Mesendoderm (in vitro differentiated cells): ENCODE measurements at regions not wholly inside any gene's neighbourhood (a gene's known extent, or its start where the extent isn't known, plus 50 kb on each side); places are given as distances from the start of the nearest gene placed in this dataset.

Experiments used
- DNase-seq: peaks from one replicate; pipeline ENCODE4 v3.0.0; 2013
- H2AK5ac ChIP-seq: 2 replicates; pipeline ENCODE4 v1.6.1; 2013; ENCODE audit warnings: low read length, inconsistent platforms
- H2BK120ac ChIP-seq: 2 replicates; pipeline ENCODE4 v1.6.1; 2013; ENCODE audit warnings: low read depth, mild to moderate bottlenecking, low read length, moderate library complexity, mixed read lengths
- H2BK15ac ChIP-seq: replicated peaks from 2 replicates; pipeline ENCODE4 v1.6.1; 2013; ENCODE audit warnings: low read depth, mild to moderate bottlenecking, moderate library complexity
- H2BK5ac ChIP-seq: 2 replicates; pipeline ENCODE4 v1.6.1; 2013; ENCODE audit warnings: low read length, inconsistent platforms
- H3K18ac ChIP-seq: 2 replicates; pipeline ENCODE4 v1.6.1; 2013; ENCODE audit warnings: mild to moderate bottlenecking, low read length, mixed read lengths
- H3K23ac ChIP-seq: one replicate; pipeline ENCODE4 v1.6.1; 2013; ENCODE audit warnings: low read length
- H3K27ac ChIP-seq: 2 replicates; pipeline ENCODE4 v1.5.1; 2013; ENCODE audit warnings: low read depth, mild to moderate bottlenecking, inconsistent platforms, low read length, moderate library complexity
- H3K27me3 ChIP-seq: 2 replicates; pipeline ENCODE4 v1.6.1; 2013; ENCODE audit warnings: low read length, control low read depth, mild to moderate bottlenecking, inconsistent platforms; ENCODE audit not compliant: insufficient read depth, poor library complexity
- H3K36me3 ChIP-seq: 2 replicates; pipeline ENCODE4 v1.6.1; 2013; ENCODE audit warnings: low read length, inconsistent platforms; ENCODE audit not compliant: control insufficient read depth, insufficient read depth
- H3K4ac ChIP-seq: one replicate; pipeline ENCODE4 v1.6.1; 2013; ENCODE audit warnings: low read depth, mild to moderate bottlenecking, low read length, moderate library complexity
- H3K4me1 ChIP-seq: 2 replicates; pipeline ENCODE4 v1.6.1; 2013; ENCODE audit warnings: low read depth, low read length, inconsistent platforms; ENCODE audit not compliant: control insufficient read depth
- H3K4me2 ChIP-seq: 2 replicates; pipeline ENCODE4 v1.6.1; 2013; ENCODE audit warnings: low read length
- H3K4me3 ChIP-seq: 2 replicates; pipeline ENCODE4 v1.5.1; 2013; ENCODE audit warnings: mild to moderate bottlenecking, low read length
- H3K56ac ChIP-seq: one replicate; pipeline ENCODE4 v1.6.1; 2013; ENCODE audit warnings: low read length
- H3K79me1 ChIP-seq: 2 replicates; pipeline ENCODE4 v1.6.1; 2013; ENCODE audit warnings: low read length, inconsistent platforms
- H3K79me2 ChIP-seq: 2 replicates; pipeline ENCODE4 v1.6.1; 2013; ENCODE audit warnings: mild to moderate bottlenecking, low read length; ENCODE audit not compliant: control insufficient read depth, insufficient read depth
- H3K9ac ChIP-seq: 2 replicates; pipeline ENCODE4 v1.6.1; 2013; ENCODE audit warnings: low read length, inconsistent platforms
- H4K5ac ChIP-seq: one replicate; pipeline ENCODE4 v1.6.1; 2013; ENCODE audit warnings: low read length
- H4K8ac ChIP-seq: one replicate; pipeline ENCODE4 v1.6.1; 2013; ENCODE audit warnings: low read depth, mild to moderate bottlenecking, control low read depth, low read length, moderate library complexity
- WGBS: extraction: QIAGEN DNeasy Blood & Tissue Kit; methylation state at CpG from one replicate; pipeline ENCODE4 v1.1.7; 2013; ENCODE audit warnings: low lambda C conversion rate, missing lambda C conversion rate; ENCODE audit not compliant: insufficient coverage; ENCODE audit errors: extremely low coverage; 5-methylcytosine and 5-hydroxymethylcytosine counted together

GRCh38 chr13:80195649-80196048 lies 145.3 kb downstream of the SPRY2 start:
- Histone ChIP-seq H3K56ac (no peak overlapping the region), H3K36me3 (no peaks in the 10 kb centered on the region), H4K5ac (no peak overlapping the region), H4K8ac (no peak overlapping the region), H2BK120ac (no peak overlapping the region), H3K27me3 (no peaks in the 10 kb centered on the region), H2AK5ac (no peak overlapping the region), H3K79me2 (no peaks in the 10 kb centered on the region), H3K79me1 (no peaks in the 10 kb centered on the region), H3K9ac (no peak overlapping the region), H3K4me3 (no peak overlapping the region), H2BK5ac (no peak overlapping the region), H3K18ac (no peak overlapping the region), H3K23ac (no peak overlapping the region), H2BK15ac (no peak overlapping the region), H3K4me2 (no peak overlapping the region), H3K4ac (no peak overlapping the region), H3K4me1 (no peaks in the 10 kb centered on the region), H3K27ac (no peak overlapping the region)
- WGBS = 100% methylated on average over 1 of the region's 2 CpGs
- DNase-seq = no peak

GRCh38 chr13:80189889-80190597 lies 150.9 kb downstream of the SPRY2 start:
- Histone ChIP-seq H3K23ac (no peak overlapping the region), H4K8ac (no peak overlapping the region), H3K18ac (no peak overlapping the region), H2BK15ac (no peak overlapping the region), H2AK5ac (peak overlapping the region; percentile 46), H3K9ac (no peak overlapping the region), H3K4me3 (no peak overlapping the region), H3K4ac (no peak overlapping the region), H3K4me1 (no peaks in the 10 kb centered on the region), H3K4me2 (no peak overlapping the region), H3K27ac (no peak overlapping the region), H3K79me2 (no peaks in the 10 kb centered on the region), H3K36me3 (no peaks in the 10 kb centered on the region), H3K79me1 (no peaks in the 10 kb centered on the region), H2BK120ac (no peak overlapping the region), H3K27me3 (no peaks in the 10 kb centered on the region), H2BK5ac (no peak overlapping the region), H4K5ac (no peak overlapping the region), H3K56ac (no peak overlapping the region)
- WGBS = no CpG with 5 or more reads among the region's 11 CpGs
- no peak for DNase-seq

GRCh38 chr13:80180740-80181355 lies 160.1 kb downstream of the SPRY2 start:
- H3K4me1 ChIP-seq = no peaks in the 10 kb centered on the region
- no peak for DNase-seq
- H2BK120ac ChIP-seq = no peak overlapping the region
- H3K4me2 ChIP-seq = no peak overlapping the region
- no peak overlapping the region for H4K8ac ChIP-seq
- no peak overlapping the region for H3K18ac ChIP-seq
- no peak overlapping the region for H3K23ac ChIP-seq
- no peak overlapping the region for H3K4ac ChIP-seq
- H2AK5ac ChIP-seq = no peak overlapping the region
- H3K27ac ChIP-seq = no peak overlapping the region
- H3K79me1 ChIP-seq = no peaks in the 10 kb centered on the region
- no peak overlapping the region for H2BK15ac ChIP-seq
- H4K5ac ChIP-seq = no peak overlapping the region
- H3K4me3 ChIP-seq = no peak overlapping the region
- H3K9ac ChIP-seq = no peak overlapping the region
- H3K79me2 ChIP-seq = no peaks in the 10 kb centered on the region
- WGBS = no CpG with 5 or more reads among the region's 8 CpGs
- H3K36me3 ChIP-seq = no peaks in the 10 kb centered on the region
- no peak overlapping the region for H2BK5ac ChIP-seq
- H3K56ac ChIP-seq = peak overlapping the region; percentile 12
- H3K27me3 ChIP-seq = no peaks in the 10 kb centered on the region

- no peaks in the 10 kb centered on the region for H3K79me1 ChIP-seq
- no CpG with 5 or more reads among the region's 3 CpGs for WGBS
Observed at GRCh38 chr13:80177327-80177726, 163.6 kb downstream of the SPRY2 start.

GRCh38 chr13:80173224-80173623 lies 167.7 kb downstream of the SPRY2 start:
- no peak overlapping the region for H3K27ac ChIP-seq
- H3K4me3 ChIP-seq = no peak overlapping the region
- DNase-seq = no peak
- H4K5ac ChIP-seq = no peak overlapping the region
- H2BK120ac ChIP-seq = no peak overlapping the region
- no peak overlapping the region for H3K56ac ChIP-seq
- H2BK15ac ChIP-seq = no peak overlapping the region
- no peak overlapping the region for H4K8ac ChIP-seq
- no peaks in the 10 kb centered on the region for H3K79me2 ChIP-seq
- no peak overlapping the region for H3K23ac ChIP-seq
- H2AK5ac ChIP-seq = no peak overlapping the region
- no peaks in the 10 kb centered on the region for H3K27me3 ChIP-seq
- H3K4me1 ChIP-seq = no peaks in the 10 kb centered on the region
- H3K18ac ChIP-seq = no peak overlapping the region
- no peak overlapping the region for H2BK5ac ChIP-seq
- no peak overlapping the region for H3K9ac ChIP-seq
- no peaks in the 10 kb centered on the region for H3K36me3 ChIP-seq
- H3K4ac ChIP-seq = no peak overlapping the region
- H3K4me2 ChIP-seq = no peak overlapping the region
- no CpG with 5 or more reads among the region's 2 CpGs for WGBS
- H3K79me1 ChIP-seq = no peaks in the 10 kb centered on the region

More at GRCh38 chr13:80177327-80177726, 163.6 kb downstream of the SPRY2 start:
- Histone ChIP-seq H4K5ac (no peak overlapping the region), H3K4me1 (no peaks in the 10 kb centered on the region), H3K79me2 (no peaks in the 10 kb centered on the region), H3K27me3 (no peaks in the 10 kb centered on the region), H3K18ac (no peak overlapping the region), H3K23ac (no peak overlapping the region), H4K8ac (no peak overlapping the region), H3K4ac (no peak overlapping the region), H3K9ac (no peak overlapping the region), H2BK5ac (no peak overlapping the region), H2BK15ac (no peak overlapping the region), H3K36me3 (no peaks in the 10 kb centered on the region), H3K4me3 (no peak overlapping the region), H2AK5ac (no peak overlapping the region), H3K56ac (no peak overlapping the region), H3K4me2 (no peak overlapping the region), H3K27ac (no peak overlapping the region), H2BK120ac (no peak overlapping the region)
- DNase-seq = peak; percentile 68
